GM12878 (cell line): ENCODE measurements at regions not wholly inside any gene's neighbourhood (a gene's known extent, or its start where the extent isn't known, plus 50 kb on each side); places are given as distances from the start of the nearest gene placed in this dataset.

Experiments
- ATAC-seq: fragments of 200-7000 bp; cut with Tn5 transposase; 3 replicates; pipeline ENCODE4 v1.9.1; 2020; ENCODE audit warnings: mild to moderate bottlenecking, moderate library complexity
- BruUV-seq: library from RNA; stranded (reverse); fragments of 400-500 nt; replicated peaks from 2 replicates; lab custom pipeline; 2021; lab: Mats Ljungman, UMichigan
- CTCF ChIA-PET: fragments of 300-600 bp; sonication (Branson Sonifier 250); formaldehyde crosslinking; extraction: SDS; loops from one replicate; lab custom pipeline; 2021; ENCODE audit warnings: inconsistent platforms; lab: Yijun Ruan, JAX
- POLR2A ChIA-PET: fragments of 350-600 bp; formaldehyde crosslinking; extraction: SDS; loops from one replicate; lab custom pipeline; 2021; ENCODE audit warnings: inconsistent platforms; lab: Charles Lee
- RAD21 ChIA-PET: fragments of 300-600 bp; sonication (Branson Sonifier 250); formaldehyde crosslinking; loops from one replicate; lab custom pipeline; 2023; ENCODE audit warnings: antibody characterized with exemption; ENCODE audit not compliant: unreplicated experiment; lab: Charles Lee
- SMC1A ChIA-PET: fragments of 300-600 bp; sonication (Branson Sonifier 250); formaldehyde crosslinking; loops from one replicate; lab custom pipeline; 2023; ENCODE audit not compliant: unreplicated experiment, uncharacterized antibody; lab: Charles Lee
- DNase-seq: peaks from one replicate; pipeline ENCODE4 v3.0.0-alpha.2; 2011; ENCODE audit warnings: low read depth, low spot score
- FAIRE-seq: peaks from 3 replicates; lab custom pipeline; 2011; peaks lifted over from hg19 to GRCh38; lab: Jason Lieb, UNC
- H2AFZ ChIP-seq: 2 replicates; pipeline ENCODE4 v1.6.0; 2011; ENCODE audit warnings: low read depth, low read length, control low read depth; ENCODE audit not compliant: control insufficient read depth
- H3K27ac ChIP-seq: 2 replicates; pipeline ENCODE4 v1.5.1; 2011; ENCODE audit warnings: control low read depth; ENCODE audit not compliant: control insufficient read depth, insufficient read depth
- H3K27me3 ChIP-seq, 2 experiments: replicated peaks in 1 of 2; 2 replicates each; pipeline versions ENCODE4 v1.6.0 to v1.6.1; 2011; ENCODE audit warnings: low read length in 1 of 2; ENCODE audit not compliant: control insufficient read depth in 2 of 2, insufficient read depth in 2 of 2
- H3K36me3 ChIP-seq, 2 experiments: 2 replicates each; pipeline ENCODE4 v1.5.1; 2011; ENCODE audit warnings: low read length in 1 of 2; ENCODE audit not compliant: control insufficient read depth in 2 of 2, insufficient read depth in 2 of 2
- H3K4me1 ChIP-seq: 2 replicates; pipeline ENCODE4 v1.6.1; 2011; ENCODE audit warnings: mild to moderate bottlenecking, low read length, moderate library complexity, mixed read lengths; ENCODE audit not compliant: control insufficient read depth, insufficient read depth
- H3K4me2 ChIP-seq: 2 replicates; pipeline ENCODE4 v1.6.0; 2011; ENCODE audit warnings: control low read depth; ENCODE audit not compliant: control insufficient read depth, insufficient read depth
- H3K4me3 ChIP-seq: fragments of 200-600 bp; sonication (generic); 2 replicates; pipeline ENCODE4 v1.5.1; 2016
- H3K79me2 ChIP-seq: 2 replicates; pipeline ENCODE4 v1.6.0; 2011; ENCODE audit warnings: low read length; ENCODE audit not compliant: control insufficient read depth, insufficient read depth
- H3K9ac ChIP-seq: 2 replicates; pipeline ENCODE4 v1.8.0; 2011; ENCODE audit warnings: low read length, control low read depth, mixed read lengths; ENCODE audit not compliant: control insufficient read depth, insufficient read depth
- H3K9me3 ChIP-seq: replicated peaks from 3 replicates; pipeline ENCODE4 v1.5.1; 2011; ENCODE audit warnings: mild to moderate bottlenecking, low read length; ENCODE audit not compliant: control insufficient read depth, insufficient read depth
- H4K20me1 ChIP-seq: 2 replicates; pipeline ENCODE4 v1.6.0; 2011; ENCODE audit not compliant: control insufficient read depth, insufficient read depth
- CBFB ChIP-seq: IDR thresholded peaks from 2 replicates; pipeline ENCODE4 v1.6.1; 2016; ENCODE audit warnings: antibody characterized with exemption, low read depth
- CREB1 ChIP-seq: IDR thresholded peaks from 2 replicates; pipeline ENCODE4 v1.6.1; 2012; ENCODE audit warnings: low read depth, mild to moderate bottlenecking, inconsistent platforms
- CUX1 ChIP-seq: IDR thresholded peaks from 2 replicates; pipeline ENCODE4 v1.6.1; 2012; ENCODE audit warnings: improper control_type of control experiment, low read depth, low read length; ENCODE audit not compliant: insufficient replicate concordance
- E2F4 ChIP-seq: IDR thresholded peaks from 2 replicates; pipeline ENCODE4 v1.6.1; 2012; ENCODE audit warnings: low read depth, low read length, improper control_type of control experiment
- ETV6 ChIP-seq, 2 experiments: fragments of 450-650 bp in 1 of 2; IDR thresholded peaks in 1 of 2; conservative IDR thresholded peaks in 1 of 2; 2 replicates each; pipeline ENCODE4 v1.6.1; 2014; ENCODE audit warnings: antibody characterized with exemption in 1 of 2, borderline replicate concordance in 1 of 2, low read depth in 1 of 2, mild to moderate bottlenecking in 1 of 2, moderate library complexity in 1 of 2
- EZH2 ChIP-seq: IDR thresholded peaks from 2 replicates; pipeline ENCODE4 v1.6.1; 2012; ENCODE audit warnings: low read depth, mild to moderate bottlenecking, control low read depth, inconsistent platforms, low read length, borderline replicate concordance; ENCODE audit not compliant: control insufficient read depth
- FOXM1 ChIP-seq: IDR thresholded peaks from 2 replicates; pipeline ENCODE4 v1.6.1; 2012; ENCODE audit warnings: low read depth, mild to moderate bottlenecking, inconsistent platforms, low read length, moderate library complexity
- GATAD2B ChIP-seq: fragments of 450-650 bp; conservative IDR thresholded peaks from 2 replicates; pipeline ENCODE4 v1.6.1; 2017; ENCODE audit warnings: low read depth, mild to moderate bottlenecking, moderate library complexity
- IRF4 ChIP-seq: IDR thresholded peaks from 2 replicates; pipeline ENCODE4 v1.6.1; 2011; ENCODE audit warnings: low read depth, low read length
- LARP7 ChIP-seq: fragments of 450-650 bp; IDR thresholded peaks from 2 replicates; pipeline ENCODE4 v1.6.1; 2017; ENCODE audit warnings: mild to moderate bottlenecking
- MYC ChIP-seq: IDR thresholded peaks from 2 replicates; pipeline ENCODE4 v1.6.1; 2011; ENCODE audit warnings: mild to moderate bottlenecking, low read length, moderate library complexity, inconsistent platforms; ENCODE audit not compliant: insufficient read depth, insufficient replicate concordance, insufficient read length, severe bottlenecking
- POLR2A ChIP-seq: IDR thresholded peaks from 2 replicates; pipeline ENCODE4 v1.6.1; 2011; ENCODE audit warnings: low read depth, mild to moderate bottlenecking, low read length
- RB1 ChIP-seq: fragments of 450-650 bp; formaldehyde crosslinking; IDR thresholded peaks from 2 replicates; pipeline ENCODE4 v1.6.1; 2017; ENCODE audit warnings: mild to moderate bottlenecking, borderline replicate concordance
- RFX5 ChIP-seq: IDR thresholded peaks from 2 replicates; pipeline ENCODE4 v1.6.1; 2011; ENCODE audit warnings: low read depth, low read length, improper control_type of control experiment
- SPI1 ChIP-seq: IDR thresholded peaks from 2 replicates; pipeline ENCODE4 v1.6.1; 2011; ENCODE audit warnings: low read depth, mild to moderate bottlenecking, low read length, moderate library complexity, borderline replicate concordance; ENCODE audit not compliant: insufficient read depth
- USF2 ChIP-seq: IDR thresholded peaks from 2 replicates; pipeline ENCODE4 v1.6.1; 2011; ENCODE audit warnings: low read depth, low read length, improper control_type of control experiment, borderline replicate concordance
- ZNF384 ChIP-seq: IDR thresholded peaks from 2 replicates; pipeline ENCODE4 v1.6.1; 2012; ENCODE audit warnings: low read depth, mild to moderate bottlenecking, low read length, improper control_type of control experiment, borderline replicate concordance
- WGBS: methylation state at CpG from one replicate; pipeline ENCODE4 v1.1.6; 2016; ENCODE audit warnings: low lambda C conversion rate; ENCODE audit not compliant: insufficient replicate concordance, insufficient coverage; ENCODE audit errors: missing lambda C conversion rate; 5-methylcytosine and 5-hydroxymethylcytosine counted together
- in situ Hi-C: fragments of 300-500 bp; cut with MboI; formaldehyde crosslinking; loops from 9 replicates; pipeline ENCODE4 v1.14.3; 2018; ENCODE audit warnings: mixed read lengths
- intact Hi-C: fragments of 100-400 bp; cut with micrococcal nuclease; formaldehyde crosslinking; loops from one replicate; pipeline ENCODE4 v1.14.2; 2022; ENCODE audit not compliant: unreplicated experiment

- Histone ChIP-seq H3K9ac (no peak overlapping the region), H3K4me3 (no peak overlapping the region), H3K27ac (no peak overlapping the region), H3K9me3 (no peaks in the 10 kb centered on the region), H4K20me1 (no peaks in the 10 kb centered on the region), H3K36me3 (no peaks in the 10 kb centered on the region), H2AFZ (no peak overlapping the region), H3K4me2 (no peak overlapping the region), H3K79me2 (no peaks in the 10 kb centered on the region), H3K4me1 (no peaks in the 10 kb centered on the region), H3K27me3 (no peaks in the 10 kb centered on the region)
- ATAC-seq (no peak), DNase-seq (no peak), FAIRE-seq (no peak)
- in situ Hi-C loops = no loop called here
- RAD21 ChIA-PET = no interaction called here
- TF ChIP-seq EZH2 (no peak), SPI1 (no peak), E2F4 (no peak), CBFB (no peak), CREB1 (no peak), ZNF384 (no peak), FOXM1 (no peak), RB1 (no peak), GATAD2B (no peak), RFX5 (no peak), MYC (no peak), POLR2A (no peak), CUX1 (no peak), LARP7 (no peak), USF2 (no peak), IRF4 (no peak), ETV6 (conservative IDR thresholded peaks at IDR 0.05 in 1 of 2, IDR thresholded peaks at IDR 0.05 in 1 of 2; ENCODE audit: borderline replicate concordance in 1 of 2, low read depth in 1 of 2) (no peak)
- POLR2A ChIA-PET = no interaction called here
- 0% methylated on average over 2 of the region's 2 CpGs for WGBS
- CTCF ChIA-PET = no interaction called here
- no TSS peak for BruUV-seq
- intact Hi-C loops = no loop called here
- SMC1A ChIA-PET = interaction anchor here (0.6 kb wide), 1 partner anchor 139 kb away, joined by 3 read pairs; no protein-coding TSS in a partner anchor
These were observed 180.8 kb upstream of the PCSK5 start for GRCh38 chr9:75709698-75710097.
